Spleen (tissue), 11 donors: ENCODE measurements at regions not wholly inside any gene's neighbourhood (a gene's known extent, or its start where the extent isn't known, plus 50 kb on each side); places are given as distances from the start of the nearest gene placed in this dataset.

Source experiments
- DNase-seq: peaks from one replicate; pipeline ENCODE4 v3.0.0-alpha.2; 2020
- H3K27ac ChIP-seq, 8 donors: fragments of 200-600 bp; sonication (generic) in 7 of 8; 1 replicate in 4 of 8; 2 replicates in 4 of 8; pipeline versions ENCODE4 v1.5.0 to v1.8.0; 2016 to 2021; ENCODE audit warnings: inconsistent platforms in 4 of 8, mild to moderate bottlenecking in 4 of 8, moderate library complexity in 1 of 8
- H3K27me3 ChIP-seq, 7 donors: fragments of 200-600 bp; sonication (generic) in 6 of 7; replicated peaks in 1 of 7; 1 replicate in 4 of 7; 2 replicates in 3 of 7; pipeline versions ENCODE4 v1.5.0 to v1.8.0; 2016 to 2021; ENCODE audit warnings: inconsistent platforms in 3 of 7, mild to moderate bottlenecking in 1 of 7
- H3K36me3 ChIP-seq, 6 donors: fragments of 200-600 bp; sonication (generic) in 5 of 6; 1 replicate in 4 of 6; 2 replicates in 2 of 6; pipeline versions ENCODE4 v1.5.0 to v1.8.0; 2016 to 2021; ENCODE audit warnings: inconsistent platforms in 2 of 6
- H3K4me1 ChIP-seq, 6 donors: fragments of 200-600 bp; sonication (generic) in 5 of 6; 1 replicate in 3 of 6; 2 replicates in 3 of 6; pipeline versions ENCODE4 v1.5.0 to v1.8.0; 2016 to 2021; ENCODE audit warnings: inconsistent platforms in 3 of 6
- H3K4me3 ChIP-seq, 8 donors: fragments of 200-600 bp; sonication (generic) in 7 of 8; 1 replicate in 4 of 8; 2 replicates in 4 of 8; pipeline versions ENCODE4 v1.5.0 to v1.8.0; 2016 to 2021; ENCODE audit warnings: inconsistent platforms in 4 of 8, mild to moderate bottlenecking in 4 of 8, moderate library complexity in 2 of 8
- H3K9me3 ChIP-seq, 8 donors: fragments of 200-600 bp; sonication (generic) in 7 of 8; 1 replicate in 4 of 8; 2 replicates in 4 of 8; pipeline versions ENCODE4 v1.5.0 to v1.8.0; 2016 to 2021; ENCODE audit warnings: inconsistent platforms in 4 of 8
- POLR2A ChIP-seq, 3 donors: fragments of 450-650 bp; IDR thresholded peaks; one replicate each; pipeline ENCODE4 v1.5.1; 2017; ENCODE audit warnings: antibody characterized with exemption in 3 of 3, mild to moderate bottlenecking in 1 of 3
- POLR2AphosphoS5 ChIP-seq, 3 donors: sonication (generic); formaldehyde crosslinking; IDR thresholded peaks; one replicate each; pipeline ENCODE4 v1.5.1; 2017; ENCODE audit warnings: antibody characterized with exemption in 3 of 3
- WGBS, 5 donors: extraction: QIAGEN DNeasy Blood & Tissue Kit in 3 of 5; methylation state at CpG; one replicate each; pipeline versions ENCODE4 v1.1.5 to v1.1.7; 2013 to 2018; 5-methylcytosine and 5-hydroxymethylcytosine counted together
- intact Hi-C: fragments of 100-400 bp; cut with DNase I; formaldehyde crosslinking; loops from one replicate; pipeline ENCODE4 v1.15.0; 2023; ENCODE audit warnings: low total_unique reads
- TF ChIP-seq, protein P1 (sequence below), 11 experiments: fragments of 200-600 bp in 7 of 11; fragments of 450-650 bp in 4 of 11; sonication (generic) in 4 of 11; IDR thresholded peaks in 8 of 11; conservative IDR thresholded peaks in 3 of 11; 1 replicate in 7 of 11; 2 replicates in 4 of 11; pipeline versions ENCODE4 v1.4.0 to v1.8.0; 2016 to 2021; ENCODE audit warnings: antibody characterized with exemption in 11 of 11, inconsistent platforms in 4 of 11, mild to moderate bottlenecking in 1 of 11
- donor health status: healthy with polysubstance abuse.
- donor health status: DM: no; HTN: no; CAD: no; lungs with moderate emphysema.
- donor health status: DM: no; HTN: no; CAD: no.
- donor health status: Bipolar disorder and iron deficiency.
- donor health status: healthy.
- donor health status: DM: no; HTN: no; CAD: no.
- donor health status: DM: yes; HTN: yes; CAD: no.

DNA sequence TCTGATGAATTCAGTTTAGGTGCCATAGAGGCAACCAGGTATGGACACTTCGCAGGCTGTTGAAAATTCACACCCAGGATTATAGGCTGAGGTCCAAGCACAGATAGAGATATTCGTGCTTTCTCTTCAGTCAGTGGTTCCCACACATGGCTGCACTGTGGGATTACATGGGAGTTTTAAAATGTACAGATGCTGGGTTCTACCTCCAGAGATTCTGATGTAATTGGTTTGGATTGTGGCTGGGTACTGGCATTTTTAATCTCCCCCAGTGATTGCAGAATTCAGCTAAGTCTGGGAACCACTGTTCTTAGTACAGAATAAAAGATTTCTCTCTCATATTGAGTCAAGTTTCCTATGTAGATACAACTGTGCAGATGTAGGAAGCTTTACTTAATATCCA lies 91.6 kb downstream of the FOXB1 start:
- no peak for TF ChIP-seq POLR2A (IDR thresholded peaks at IDR 0.05)
- TF ChIP-seq POLR2AphosphoS5 (IDR thresholded peaks at IDR 0.05), result no peak
- TF ChIP-seq, protein P1, sequence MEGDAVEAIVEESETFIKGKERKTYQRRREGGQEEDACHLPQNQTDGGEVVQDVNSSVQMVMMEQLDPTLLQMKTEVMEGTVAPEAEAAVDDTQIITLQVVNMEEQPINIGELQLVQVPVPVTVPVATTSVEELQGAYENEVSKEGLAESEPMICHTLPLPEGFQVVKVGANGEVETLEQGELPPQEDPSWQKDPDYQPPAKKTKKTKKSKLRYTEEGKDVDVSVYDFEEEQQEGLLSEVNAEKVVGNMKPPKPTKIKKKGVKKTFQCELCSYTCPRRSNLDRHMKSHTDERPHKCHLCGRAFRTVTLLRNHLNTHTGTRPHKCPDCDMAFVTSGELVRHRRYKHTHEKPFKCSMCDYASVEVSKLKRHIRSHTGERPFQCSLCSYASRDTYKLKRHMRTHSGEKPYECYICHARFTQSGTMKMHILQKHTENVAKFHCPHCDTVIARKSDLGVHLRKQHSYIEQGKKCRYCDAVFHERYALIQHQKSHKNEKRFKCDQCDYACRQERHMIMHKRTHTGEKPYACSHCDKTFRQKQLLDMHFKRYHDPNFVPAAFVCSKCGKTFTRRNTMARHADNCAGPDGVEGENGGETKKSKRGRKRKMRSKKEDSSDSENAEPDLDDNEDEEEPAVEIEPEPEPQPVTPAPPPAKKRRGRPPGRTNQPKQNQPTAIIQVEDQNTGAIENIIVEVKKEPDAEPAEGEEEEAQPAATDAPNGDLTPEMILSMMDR (IDR thresholded peaks at IDR 0.05 in 8 of 11, conservative IDR thresholded peaks at IDR 0.05 in 3 of 11), result no peak
- no peak for DNase-seq
- no peaks in the 10 kb centered on the region for H3K36me3 ChIP-seq
- no peak overlapping the region for H3K4me3 ChIP-seq
- WGBS, 5 donors, result 70 to 86% (median 80%) methylated on average over 2 of the region's 2 CpGs
- peaks cover 0 to 20% (median 0%) of the 10 kb centered on the region in 7 donors for H3K27me3 ChIP-seq
- peaks cover 0 to 13% (median 4%) of the 10 kb centered on the region in 8 donors for H3K9me3 ChIP-seq
- H3K27ac ChIP-seq, result no peak overlapping the region
- H3K4me1 ChIP-seq, result no peaks in the 10 kb centered on the region
- intact Hi-C loops, result no loop called here

DNA sequence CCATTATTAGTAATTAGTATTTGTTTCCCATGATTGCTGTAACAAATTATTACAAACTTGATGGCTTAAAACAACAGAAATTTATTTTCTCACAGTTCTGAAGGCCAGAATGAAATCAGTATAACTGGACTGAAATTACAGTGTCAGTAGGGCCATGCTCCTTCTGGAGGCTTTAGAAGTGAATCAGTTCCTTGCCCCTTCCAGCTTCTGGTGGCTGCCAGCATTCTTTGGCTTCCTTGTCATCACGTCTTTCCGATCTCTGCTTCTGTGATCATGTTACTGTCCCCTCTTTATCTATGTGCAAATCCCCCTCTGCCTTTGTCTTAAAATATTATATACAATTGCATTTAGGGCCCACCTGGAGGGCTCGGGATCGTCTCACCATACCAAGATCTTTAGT lies 92.0 kb downstream of the FOXB1 start:
- DNase-seq, result no peak
- Histone ChIP-seq H3K4me1 (no peaks in the 10 kb centered on the region), H3K27ac (no peak overlapping the region), H3K4me3 (no peak overlapping the region), H3K36me3 (no peaks in the 10 kb centered on the region), H3K27me3 (peaks cover 0 to 22% (median 0%) of the 10 kb centered on the region in 7 donors), H3K9me3 (peaks cover 0 to 13% (median 4%) of the 10 kb centered on the region in 8 donors)
- TF ChIP-seq POLR2AphosphoS5 (IDR thresholded peaks at IDR 0.05), result no peak
- TF ChIP-seq POLR2A (IDR thresholded peaks at IDR 0.05), result no peak
- TF ChIP-seq, protein P1 (IDR thresholded peaks at IDR 0.05 in 8 of 11, conservative IDR thresholded peaks at IDR 0.05 in 3 of 11), result no peak
- 88 to 96% (median 90%) methylated on average over 4 of the region's 4 CpGs for WGBS, 5 donors
- intact Hi-C loops, result no loop called here

DNA sequence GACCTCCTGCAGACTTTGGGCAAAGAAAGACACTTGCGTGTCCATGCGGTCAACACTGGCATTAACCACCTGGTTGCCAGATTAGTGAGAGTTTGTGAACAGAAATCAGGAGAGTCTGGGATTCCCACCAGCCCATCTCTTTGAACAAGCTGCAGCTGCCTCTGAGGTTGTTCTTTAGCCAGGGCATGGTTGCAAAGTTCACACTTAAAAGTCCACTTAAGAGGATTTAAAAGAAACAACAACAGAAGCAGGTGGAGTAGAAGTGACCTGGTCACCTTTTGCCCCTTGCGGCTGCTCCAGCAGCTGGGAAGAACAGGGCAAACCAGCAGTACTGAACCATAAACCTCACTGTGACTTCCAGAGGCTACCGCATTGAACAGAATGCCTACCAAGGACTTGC lies 97.3 kb downstream of the FOXB1 start:
- 86 to 99% (median 88%) methylated on average over 4 of the region's 4 CpGs for WGBS, 5 donors

GRCh38 chr15:60102748-60103147 lies 98.6 kb downstream of the FOXB1 start:
- TF ChIP-seq POLR2A (IDR thresholded peaks at IDR 0.05) (no peak), POLR2AphosphoS5 (IDR thresholded peaks at IDR 0.05) (no peak)
- TF ChIP-seq, protein P1 (IDR thresholded peaks at IDR 0.05 in 8 of 11, conservative IDR thresholded peaks at IDR 0.05 in 3 of 11), result no peak
- DNase-seq, result no peak
- Histone ChIP-seq H3K4me1 (no peaks in the 10 kb centered on the region), H3K27me3 (peaks cover 0 to 39% (median 0%) of the 10 kb centered on the region in 7 donors), H3K9me3 (peaks cover 0 to 8% (median 0%) of the 10 kb centered on the region in 8 donors), H3K4me3 (no peak overlapping the region), H3K27ac (no peak overlapping the region), H3K36me3 (no peaks in the 10 kb centered on the region)
- intact Hi-C loops, result no loop called here

More for the DNA sequence above, 97.3 kb downstream of the FOXB1 start:
- Histone ChIP-seq H3K4me3 (no peak overlapping the region), H3K27ac (no peak overlapping the region), H3K4me1 (no peaks in the 10 kb centered on the region), H3K36me3 (no peaks in the 10 kb centered on the region), H3K27me3 (peaks cover 0 to 32% (median 0%) of the 10 kb centered on the region in 7 donors), H3K9me3 (peaks cover 0 to 14% (median 5%) of the 10 kb centered on the region in 8 donors)
- intact Hi-C loops, result no loop called here
- no peak for DNase-seq
- TF ChIP-seq, protein P1 (IDR thresholded peaks at IDR 0.05 in 8 of 11, conservative IDR thresholded peaks at IDR 0.05 in 3 of 11), result no peak
- TF ChIP-seq POLR2A (IDR thresholded peaks at IDR 0.05) (no peak), POLR2AphosphoS5 (IDR thresholded peaks at IDR 0.05) (no peak)
